NCI-H226 (cell line): ENCODE measurements at regions not wholly inside any gene's neighbourhood (a gene's known extent, or its start where the extent isn't known, plus 50 kb on each side); places are given as distances from the start of the nearest gene placed in this dataset.

Source experiments
- DNase-seq: peaks from one replicate; pipeline ENCODE4 v3.0.0-alpha.2; 2015

DNA sequence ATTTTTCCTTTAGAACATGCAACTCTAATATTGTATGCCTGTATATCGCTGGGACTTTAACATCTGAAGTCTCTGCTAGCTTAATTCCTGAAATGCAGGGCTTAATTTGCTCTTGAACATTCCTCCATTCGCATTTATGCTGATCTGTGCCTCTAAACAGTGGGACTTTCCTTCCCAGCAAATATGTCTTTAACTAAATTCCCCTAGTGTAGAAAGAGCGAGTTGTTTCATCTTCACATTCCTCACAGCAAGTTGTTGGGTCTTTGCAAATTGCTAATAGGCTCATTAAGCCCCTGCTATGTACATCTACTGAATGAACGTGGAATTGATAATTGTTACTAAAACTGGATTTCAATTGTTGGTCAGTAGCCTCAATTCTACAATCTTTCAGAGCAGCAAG, 118.4 kb upstream of the OBI1 start:
- DNase-seq, result no peak

DNA sequence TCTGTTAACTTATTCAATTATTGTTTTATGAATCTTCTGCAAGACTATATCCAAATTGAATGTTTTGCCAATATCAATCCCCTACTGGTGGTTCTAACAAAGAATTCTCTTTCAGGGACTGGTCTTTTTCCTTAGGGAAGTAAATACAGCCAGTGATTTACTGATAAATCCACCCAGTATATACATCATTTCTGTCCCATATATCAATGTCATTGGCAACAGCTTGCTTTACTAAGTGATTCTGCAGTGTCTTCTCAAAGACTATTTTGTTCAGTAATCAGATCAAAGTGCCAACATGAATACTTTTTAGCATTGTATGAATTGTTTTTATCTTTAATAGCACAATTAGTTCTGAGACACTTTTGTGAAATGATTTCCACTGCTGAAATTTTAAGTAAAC, 114.0 kb upstream of the OBI1 start:
- no peak for DNase-seq

DNA sequence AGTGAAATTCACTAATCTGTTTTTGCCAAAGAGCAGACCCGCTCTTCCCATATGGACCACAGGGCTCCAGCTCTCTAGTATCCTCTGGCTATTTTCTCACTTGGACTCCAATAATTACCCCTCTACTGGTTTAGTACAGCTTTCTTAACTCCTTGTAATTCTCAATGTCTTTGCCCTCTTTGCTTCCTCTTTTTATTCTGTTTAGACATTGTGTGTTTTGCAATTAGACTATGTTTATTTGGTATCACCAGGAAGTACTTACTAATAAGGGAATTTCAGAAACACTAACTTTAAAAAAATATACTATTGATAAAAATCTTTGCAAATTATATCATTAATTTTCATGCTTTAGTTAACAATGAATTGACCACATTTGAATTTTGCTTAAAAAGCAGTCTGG, 111.6 kb upstream of the OBI1 start:
- no peak for DNase-seq

DNA sequence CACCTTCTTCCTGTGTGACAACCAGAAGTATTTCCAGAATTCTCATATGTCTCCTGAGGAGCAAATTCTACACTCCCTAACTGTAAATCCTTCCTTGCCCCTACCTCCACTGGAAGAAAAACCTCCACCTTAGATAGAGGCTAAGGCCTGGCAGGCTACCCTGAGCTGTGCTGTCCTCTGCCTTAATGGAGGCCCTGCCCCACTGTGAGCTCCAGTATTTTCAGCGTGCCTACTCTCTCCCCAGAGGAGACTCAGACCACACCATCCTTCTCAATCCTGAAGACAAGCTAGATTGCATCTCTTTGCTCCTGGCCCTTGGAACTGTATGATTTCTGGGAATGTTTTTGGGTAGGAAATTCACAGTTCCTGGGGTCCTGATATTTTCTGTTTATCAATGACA, 110.0 kb upstream of the OBI1 start:
- DNase-seq, result no peak

DNA sequence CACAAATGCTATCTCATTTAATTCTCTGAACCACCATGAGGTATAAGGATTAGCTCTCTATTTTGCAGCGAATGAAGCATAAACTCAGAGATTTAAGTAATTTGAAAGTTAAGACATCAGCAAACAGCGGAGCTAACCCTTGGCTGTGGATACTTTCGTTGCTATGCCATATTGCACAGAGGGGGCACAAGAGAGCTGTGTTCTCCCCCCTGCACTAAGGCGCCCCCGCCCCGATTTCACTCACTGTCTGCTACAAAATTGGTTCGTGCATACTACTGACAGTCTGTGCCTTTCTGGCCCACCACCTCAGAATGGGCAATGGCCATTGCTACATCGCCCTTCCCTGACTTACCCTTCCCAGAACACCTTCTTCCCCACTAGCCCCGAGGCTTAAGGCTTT, 105.7 kb upstream of the OBI1 start:
- DNase-seq, result no peak

DNA sequence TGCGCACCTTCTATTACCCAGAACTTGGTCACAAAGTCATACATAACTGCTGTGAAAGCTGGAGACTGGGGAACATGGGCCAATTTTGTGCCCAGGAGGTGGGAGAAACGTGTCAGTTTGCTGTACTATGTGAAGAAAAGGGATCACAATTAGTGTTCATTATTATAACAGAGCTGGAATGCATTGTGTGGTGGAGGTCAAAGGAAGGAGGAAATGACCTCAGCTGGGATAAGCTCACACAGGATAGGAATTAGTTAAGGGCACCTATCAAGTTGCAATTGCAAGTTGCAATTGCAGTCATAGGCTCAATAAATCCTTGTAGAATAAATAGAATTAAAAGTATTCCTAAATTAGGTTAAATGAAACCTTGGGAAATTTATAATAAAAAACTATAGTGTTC, 103.9 kb upstream of the OBI1 start:
- DNase-seq, result no peak

DNA sequence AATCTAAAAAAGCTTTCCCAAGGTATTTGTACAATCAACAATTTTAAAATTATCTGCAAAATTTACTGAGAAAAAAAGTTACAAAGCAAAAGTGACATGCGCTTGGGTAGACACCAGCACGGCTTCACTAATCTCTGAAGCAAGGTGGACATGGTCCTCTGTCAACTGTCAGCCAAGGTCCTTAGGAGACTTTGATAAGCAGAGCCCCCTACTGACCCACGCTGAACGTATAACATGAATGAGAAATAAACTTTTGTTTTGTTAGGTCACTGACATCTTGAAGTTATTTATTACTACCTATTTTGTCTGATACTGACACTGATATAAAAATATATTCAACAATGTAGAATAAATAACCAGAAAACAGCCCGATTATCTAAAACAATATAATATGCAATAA, 100.7 kb upstream of the OBI1 start:
- no peak for DNase-seq

DNA sequence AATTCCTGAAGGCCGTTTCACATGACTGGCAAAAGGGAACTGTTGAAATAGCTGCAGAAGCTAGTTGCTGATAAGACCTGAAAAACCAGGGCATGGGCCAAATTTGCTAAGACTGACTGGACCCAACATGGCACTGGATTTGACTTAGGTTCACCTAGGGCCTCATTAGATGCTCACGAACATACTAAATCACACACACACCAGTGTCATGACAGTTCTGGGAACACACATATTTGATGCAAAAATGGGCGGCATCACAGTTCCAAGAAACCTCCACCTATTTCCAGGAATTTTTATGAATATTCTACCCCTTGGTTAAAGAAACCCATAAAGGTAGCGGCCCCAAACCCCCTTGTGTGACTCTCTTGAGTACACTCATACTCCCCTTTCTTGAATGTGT, 99.6 kb upstream of the OBI1 start:
- no peak for DNase-seq

DNA sequence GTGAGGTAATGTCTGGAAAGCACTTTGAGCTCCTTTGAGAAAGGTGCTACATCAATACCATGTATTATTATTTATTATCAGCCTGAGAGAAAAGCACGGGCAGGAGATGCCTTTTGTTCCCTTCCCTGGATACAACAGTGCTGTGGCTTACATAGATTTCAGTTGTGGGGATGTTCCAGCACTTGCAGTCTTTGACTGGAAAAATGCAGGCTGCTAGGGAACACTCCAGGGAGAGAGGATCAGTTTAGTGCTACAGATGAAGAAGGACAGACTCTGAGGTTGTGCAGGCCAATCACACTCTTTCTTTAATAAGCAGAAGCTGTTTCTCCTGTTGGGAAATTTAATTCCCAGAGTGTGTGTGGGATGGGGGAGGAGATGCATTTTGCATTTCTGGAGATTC, 94.5 kb upstream of the OBI1 start:
- DNase-seq, result no peak

DNA sequence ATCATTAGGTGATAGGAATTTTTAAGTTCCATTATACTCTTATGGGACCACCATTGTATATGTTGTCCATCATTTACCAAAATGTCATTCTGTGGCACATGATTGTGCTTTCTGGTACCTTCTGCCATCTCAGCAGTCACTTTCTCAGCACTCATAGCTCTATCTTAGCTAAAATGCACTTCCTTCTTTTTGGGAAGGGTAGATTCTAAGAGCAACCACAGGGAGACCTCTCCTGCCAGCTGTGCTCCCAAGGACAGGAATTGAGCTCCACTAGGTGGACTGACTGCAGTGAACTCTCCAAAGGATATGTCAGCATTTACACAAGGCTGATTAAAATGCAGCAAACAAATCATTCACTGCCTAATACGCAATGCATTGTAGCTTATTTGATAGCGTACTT, 91.8 kb upstream of the OBI1 start:
- no peak for DNase-seq

DNA sequence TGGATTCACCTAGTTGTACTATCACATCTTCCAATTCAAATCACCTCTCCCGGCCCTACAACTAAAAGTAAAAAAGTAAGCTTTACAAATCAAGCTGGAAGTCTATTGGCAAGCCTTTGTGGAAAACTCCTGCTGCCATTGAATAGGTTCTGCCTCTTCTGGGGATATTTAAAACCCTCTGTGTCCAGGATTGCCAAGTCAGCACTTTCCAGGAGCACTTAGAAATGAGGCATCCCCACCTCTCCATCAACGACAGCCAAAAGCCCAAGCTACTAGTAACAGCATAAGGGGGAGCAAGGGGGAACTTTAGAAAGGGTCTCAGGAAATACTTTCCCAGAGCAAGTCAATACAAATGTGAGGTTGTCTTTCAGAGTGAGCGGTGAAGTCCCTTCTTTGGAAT, 85.0 kb upstream of the OBI1 start:
- no peak for DNase-seq

DNA sequence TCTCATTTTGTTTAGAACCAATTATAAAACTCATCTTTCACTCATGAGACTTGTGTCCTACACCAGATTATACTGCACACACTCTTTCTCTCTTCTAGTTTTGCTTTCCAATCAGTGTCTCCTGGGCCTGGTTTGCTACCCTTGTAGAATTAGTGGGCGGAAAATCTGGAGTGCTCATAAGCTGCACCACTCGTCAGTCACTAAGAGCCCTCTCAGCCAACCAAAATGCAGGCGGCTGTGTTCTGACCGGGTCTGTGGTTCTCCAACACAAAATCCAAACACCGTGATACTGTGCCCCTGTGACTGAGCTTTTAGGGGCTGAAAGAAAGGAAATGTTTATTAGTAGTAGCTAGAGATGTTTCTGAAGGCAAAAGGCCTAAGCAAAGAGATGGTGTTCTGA, 83.7 kb upstream of the OBI1 start:
- no peak for DNase-seq

DNA sequence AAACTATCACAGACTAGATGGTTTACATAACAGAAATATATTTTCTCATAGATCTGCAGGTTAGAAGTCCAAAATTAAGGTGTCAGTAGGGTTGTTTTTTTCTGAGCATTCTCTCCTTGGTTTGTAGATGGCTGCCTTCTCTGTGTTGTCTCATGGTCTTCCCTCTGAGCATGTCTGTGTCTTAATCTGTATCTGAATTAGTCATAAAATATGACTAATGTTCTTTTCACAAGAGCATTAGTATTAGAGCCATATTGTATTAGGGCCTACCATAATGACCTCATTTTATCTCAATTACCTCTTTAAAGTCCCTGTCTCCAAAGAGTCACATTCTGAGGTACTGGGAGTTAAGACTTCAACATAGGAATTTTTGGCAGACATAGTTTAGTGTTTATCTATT, 77.2 kb upstream of the OBI1 start:
- DNase-seq, result no peak

DNA sequence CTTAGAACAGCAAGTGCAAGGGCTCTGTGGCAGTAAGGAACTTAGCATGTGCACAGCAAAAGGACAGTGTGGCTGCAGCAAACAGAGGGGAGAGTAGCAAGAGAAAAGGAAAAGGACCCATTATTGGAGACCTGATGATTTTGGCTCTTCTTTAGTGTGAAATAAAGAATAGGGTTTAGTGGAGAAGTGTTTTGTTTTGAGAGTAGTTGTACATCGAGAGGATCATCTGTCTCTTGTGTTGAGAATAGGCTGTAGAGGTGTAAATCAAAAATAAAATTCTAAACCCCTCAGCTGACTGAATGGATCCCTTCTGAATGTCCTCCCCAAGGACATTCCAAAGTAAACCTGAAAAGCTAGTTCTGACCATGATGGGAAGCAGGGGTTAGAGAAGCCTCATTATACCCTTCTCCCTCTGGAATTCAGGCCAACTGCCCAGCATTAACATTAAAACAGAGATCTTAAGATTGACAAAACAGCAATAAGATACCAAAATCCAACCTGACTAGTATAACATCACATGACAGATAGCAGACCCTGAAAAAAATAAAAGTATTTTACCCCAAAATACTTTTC, 73.6 kb upstream of the OBI1 start:
- DNase-seq, result no peak

DNA sequence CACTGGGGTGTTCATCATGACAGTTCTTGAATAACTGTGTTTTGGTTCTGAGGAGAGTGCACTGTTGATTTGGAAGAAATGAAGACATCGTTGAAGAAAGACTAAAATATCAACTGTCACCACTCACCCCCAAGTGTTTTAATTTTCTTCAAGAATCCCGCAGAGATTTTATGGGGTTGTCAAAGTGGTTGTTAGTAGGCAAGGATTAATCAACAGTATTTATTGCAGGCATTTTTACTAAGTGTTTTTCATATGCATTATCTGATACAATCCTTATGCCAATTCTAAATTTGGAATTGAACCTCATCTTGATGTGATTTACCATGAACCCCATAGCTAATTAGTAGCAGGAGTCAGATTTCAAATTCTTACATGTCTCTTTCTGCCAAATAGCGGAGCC, 63.7 kb upstream of the OBI1 start:
- DNase-seq, result no peak

DNA sequence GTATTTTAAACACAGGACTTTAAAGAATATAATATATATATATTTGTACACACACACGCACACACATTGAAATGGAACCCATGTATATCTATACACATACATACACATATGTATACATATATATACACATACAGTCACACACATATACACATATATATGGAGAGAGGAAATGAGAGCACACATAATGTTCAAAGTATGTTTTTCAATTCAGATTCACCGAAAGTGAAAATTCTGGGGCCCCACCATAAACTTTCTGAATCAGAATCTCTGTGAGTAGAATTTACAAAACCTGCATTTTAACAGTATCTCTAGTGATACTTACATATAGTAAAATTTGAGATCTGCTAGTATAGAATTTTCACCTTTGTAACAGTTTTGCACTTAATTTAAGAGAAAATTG, 60.4 kb upstream of the OBI1 start:
- DNase-seq, result no peak

DNA sequence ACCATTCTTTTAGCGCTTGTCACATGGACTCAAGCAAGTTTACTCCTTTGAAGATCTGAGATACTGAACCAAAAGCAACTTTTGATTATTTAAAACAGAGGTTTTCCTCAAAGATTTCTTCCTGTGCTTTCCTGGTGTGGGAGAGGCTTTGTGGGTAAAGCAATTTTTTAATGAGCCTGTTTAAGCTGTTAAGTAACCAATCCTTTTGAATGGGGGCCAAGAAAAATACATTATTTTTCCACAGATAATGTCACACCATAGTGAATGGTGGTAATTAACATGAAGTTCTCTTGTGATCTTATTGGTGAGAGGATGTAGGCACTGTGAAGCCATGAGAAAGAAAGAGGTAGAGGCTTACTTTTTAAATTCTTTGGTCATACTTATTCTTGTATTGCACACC, 55.8 kb upstream of the OBI1 start:
- DNase-seq, result no peak

DNA sequence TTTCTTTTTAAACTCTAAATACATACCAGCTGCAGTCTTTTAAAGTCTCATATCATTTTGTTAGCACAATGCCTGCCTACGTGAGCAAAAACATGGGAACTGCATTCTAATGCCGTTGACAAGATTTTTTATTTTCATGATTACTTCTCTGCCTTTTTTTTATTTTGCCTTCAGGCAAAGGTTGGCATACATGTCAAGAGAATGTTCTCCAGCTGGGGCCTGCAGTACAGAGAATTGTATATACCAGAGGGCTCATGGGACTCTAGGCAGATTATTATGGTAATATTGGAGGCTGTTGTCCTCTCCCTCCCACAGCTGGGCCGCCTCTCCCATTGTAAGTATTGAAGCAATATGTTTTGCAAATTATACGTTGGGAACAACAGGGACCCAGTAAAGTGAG, 53.9 kb upstream of the OBI1 start:
- no peak for DNase-seq

DNA sequence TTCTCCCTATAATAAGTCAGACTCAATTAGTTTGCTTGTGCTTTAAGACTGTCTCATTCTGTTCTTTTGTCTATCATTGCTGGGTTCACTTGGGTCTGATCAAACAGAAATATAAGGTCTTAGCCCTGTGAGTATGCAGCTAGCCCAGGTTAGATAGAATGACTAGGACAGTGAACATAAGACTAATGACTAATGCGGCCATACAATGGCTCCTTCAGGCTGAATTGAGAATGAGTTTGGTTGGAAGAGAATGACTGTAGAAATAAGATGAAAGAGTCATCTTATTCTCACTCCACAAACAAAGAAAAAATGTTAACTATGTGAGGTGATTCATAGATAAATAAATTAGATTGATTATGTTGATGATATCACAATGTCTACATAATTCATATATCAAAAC, 50.1 kb upstream of the OBI1 start:
- DNase-seq, result no peak
